ENCODE measurements at regions not wholly inside any gene's neighbourhood (a gene's known extent, or its start where the extent isn't known, plus 50 kb on each side); places are given as distances from the start of the nearest gene placed in this dataset.

DNA sequence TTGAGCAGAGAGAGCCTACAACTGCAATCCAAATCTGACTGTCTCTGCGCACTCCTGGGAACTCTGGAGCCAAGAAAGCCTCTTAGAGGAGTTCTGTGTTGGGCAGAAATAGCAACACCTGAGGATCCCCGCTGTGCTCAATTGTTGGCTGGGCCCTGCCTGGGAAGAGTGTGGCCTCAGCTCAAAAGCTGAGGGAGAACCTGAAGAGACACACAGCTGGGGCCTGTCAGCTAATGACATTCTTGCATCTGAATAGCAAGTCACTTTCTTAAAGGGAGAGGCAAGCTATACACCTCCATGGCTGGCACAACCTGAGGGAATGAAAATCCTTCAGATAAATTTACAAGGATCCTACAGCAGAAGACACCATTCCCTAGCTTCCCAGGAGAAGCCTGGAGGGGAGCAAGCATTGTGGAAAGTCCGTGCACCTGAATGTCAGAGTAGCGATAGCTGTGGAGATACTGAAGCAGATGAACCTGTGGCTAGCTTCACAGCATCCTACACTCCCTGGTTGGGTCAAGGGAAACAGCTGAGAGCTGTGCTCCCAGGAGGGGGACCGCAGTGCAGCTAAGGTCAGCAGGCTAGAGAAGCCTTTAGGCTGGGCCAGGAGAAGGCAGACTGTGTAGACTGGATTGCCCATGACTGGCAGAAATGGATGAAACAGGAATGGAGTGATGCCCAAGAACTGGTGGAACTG, 159.9 kb upstream of the PFN2 start:
- H2AFZ ChIP-seq (ENCODE audit: low read length) = no peak overlapping the region
- H4K91ac ChIP-seq (ENCODE audit: low read depth, low read length, poor library complexity) = no peak overlapping the region
- no peak overlapping the region for H4K8ac ChIP-seq (ENCODE audit: low read depth, low read length)
- H2BK12ac ChIP-seq (ENCODE audit: low read length) = no peak overlapping the region
- no peak overlapping the region for H3K27ac ChIP-seq (replicated peaks; ENCODE audit: low read length)
- H3K9ac ChIP-seq (ENCODE audit: low read depth, low read length, poor library complexity) = no peak overlapping the region
- no peak overlapping the region for H2AK5ac ChIP-seq (ENCODE audit: low read depth, low read length)
- H3K36me3 ChIP-seq (replicated peaks in 1 of 2; ENCODE audit: control insufficient read depth in 2 of 2, insufficient read depth in 2 of 2, low read length in 2 of 2) = no peaks in the 10 kb centered on the region
- H2BK5ac ChIP-seq (ENCODE audit: low read length) = no peak overlapping the region
- peaks cover 5 to 10% of the 10 kb centered on the region in 2 donors for H3K4me1 ChIP-seq (ENCODE audit: control insufficient read depth in 2 of 2, insufficient read depth in 1 of 2, low read depth in 1 of 2, low read length in 2 of 2)
- no peak overlapping the region for H3K14ac ChIP-seq (ENCODE audit: low read length)
- no peak overlapping the region for H2BK15ac ChIP-seq (ENCODE audit: low read length)
- H3K18ac ChIP-seq (ENCODE audit: low read length) = peak overlapping the region; percentile 68
- H3K4ac ChIP-seq (ENCODE audit: low read length) = no peak overlapping the region
- no peak overlapping the region for H3K4me3 ChIP-seq (ENCODE audit: low read length in 2 of 2)
- peak overlapping the region; percentile 10 for H2BK120ac ChIP-seq (ENCODE audit: low read depth, low read length)
- H3K4me2 ChIP-seq (ENCODE audit: insufficient read depth, low read length, poor library complexity, severe bottlenecking) = peak overlapping the region; percentile 12
- DNase-seq (ENCODE audit: low spot score) = no peak
- H3K9me3 ChIP-seq (replicated peaks in 1 of 2; ENCODE audit: control insufficient read depth in 2 of 2, insufficient read depth in 1 of 2, low read depth in 1 of 2, low read length in 2 of 2) = no peaks in the 10 kb centered on the region
- no peaks in the 10 kb centered on the region for H3K27me3 ChIP-seq (ENCODE audit: control insufficient read depth in 3 of 3, insufficient read depth in 3 of 3, low read depth in 1 of 3, low read length in 3 of 3)
- H3K23ac ChIP-seq (ENCODE audit: low read depth, low read length, poor library complexity) = no peak overlapping the region
- no peaks in the 10 kb centered on the region for H3K79me1 ChIP-seq (ENCODE audit: low read depth, low read length)
- no CpG with 5 or more reads among the region's 5 CpGs for WGBS, 2 donors (ENCODE audit: extremely low coverage in 2 of 2, insufficient read length in 2 of 2, insufficient replicate concordance in 1 of 2)

DNA sequence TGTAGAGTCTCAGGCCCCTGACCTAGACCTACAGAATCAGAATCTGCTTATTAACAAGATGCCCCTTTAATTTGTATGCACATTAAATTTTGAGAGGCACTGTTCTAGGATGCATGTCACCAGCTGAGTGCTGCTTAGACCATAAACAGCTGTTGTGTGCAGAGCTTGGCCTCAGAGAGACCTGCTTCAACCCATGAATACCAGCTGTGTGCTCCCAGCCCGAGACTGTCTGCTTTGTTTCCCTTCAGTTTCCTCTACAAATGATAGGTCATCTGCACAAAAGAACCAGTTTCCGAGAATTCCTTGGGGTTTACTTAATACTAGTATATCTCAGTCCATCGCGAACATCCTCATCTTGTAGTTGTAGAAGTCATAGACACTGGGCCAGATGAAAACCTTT, 158.5 kb upstream of the PFN2 start:
- no peak overlapping the region for H2BK15ac ChIP-seq (ENCODE audit: low read length)
- no CpG with 5 or more reads among the region's 4 CpGs for WGBS, 2 donors (ENCODE audit: extremely low coverage in 2 of 2, insufficient read length in 2 of 2, insufficient replicate concordance in 1 of 2)
- no peak overlapping the region for H3K18ac ChIP-seq (ENCODE audit: low read length)

DNA sequence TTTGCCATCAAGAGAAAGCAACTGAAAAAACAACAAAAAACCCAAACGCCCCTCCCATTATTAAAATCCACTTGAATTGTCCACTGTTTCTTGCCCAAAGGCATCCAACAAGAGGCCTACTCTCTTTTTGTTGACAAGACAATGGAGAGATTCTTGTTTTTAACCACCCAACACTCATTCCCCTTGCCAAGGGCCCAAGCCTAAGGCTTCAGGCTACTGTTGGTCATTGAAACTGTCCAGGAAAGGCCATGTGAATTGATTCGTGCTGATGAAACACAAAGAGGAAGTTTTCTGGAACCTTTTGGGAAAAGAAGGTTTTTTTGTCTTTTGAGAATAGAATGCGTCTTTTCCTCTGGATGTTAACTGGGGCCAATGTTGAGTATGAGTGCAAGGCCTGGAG, 157.4 kb upstream of the PFN2 start:
- Histone ChIP-seq H4K91ac (ENCODE audit: low read depth, low read length, poor library complexity) (no peak overlapping the region), H2BK5ac (ENCODE audit: low read length) (no peak overlapping the region), H3K14ac (ENCODE audit: low read length) (no peak overlapping the region), H2BK12ac (ENCODE audit: low read length) (no peak overlapping the region), H3K36me3 (replicated peaks in 1 of 2; ENCODE audit: control insufficient read depth in 2 of 2, insufficient read depth in 2 of 2, low read length in 2 of 2) (no peaks in the 10 kb centered on the region), H3K27ac (replicated peaks; ENCODE audit: low read length) (no peak overlapping the region), H3K4ac (ENCODE audit: low read length) (no peak overlapping the region), H3K18ac (ENCODE audit: low read length) (no peak overlapping the region), H4K8ac (ENCODE audit: low read depth, low read length) (no peak overlapping the region), H3K9ac (ENCODE audit: low read depth, low read length, poor library complexity) (no peak overlapping the region), H2AK5ac (ENCODE audit: low read depth, low read length) (no peak overlapping the region), H3K4me2 (ENCODE audit: insufficient read depth, low read length, poor library complexity, severe bottlenecking) (no peak overlapping the region), H3K4me1 (ENCODE audit: control insufficient read depth in 2 of 2, insufficient read depth in 1 of 2, low read depth in 1 of 2, low read length in 2 of 2) (peaks cover 5 to 10% of the 10 kb centered on the region in 2 donors), H3K27me3 (ENCODE audit: control insufficient read depth in 3 of 3, insufficient read depth in 3 of 3, low read depth in 1 of 3, low read length in 3 of 3) (no peaks in the 10 kb centered on the region), H3K79me1 (ENCODE audit: low read depth, low read length) (no peaks in the 10 kb centered on the region), H2AFZ (ENCODE audit: low read length) (no peak overlapping the region), H3K23ac (ENCODE audit: low read depth, low read length, poor library complexity) (no peak overlapping the region), H3K4me3 (ENCODE audit: low read length in 2 of 2) (no peak overlapping the region), H2BK15ac (ENCODE audit: low read length) (no peak overlapping the region), H3K9me3 (replicated peaks in 1 of 2; ENCODE audit: control insufficient read depth in 2 of 2, insufficient read depth in 1 of 2, low read depth in 1 of 2, low read length in 2 of 2) (no peaks in the 10 kb centered on the region), H2BK120ac (ENCODE audit: low read depth, low read length) (no peak overlapping the region)
- no peak for DNase-seq (ENCODE audit: low spot score)
- no CpG with 5 or more reads among the region's 3 CpGs for WGBS, 2 donors (ENCODE audit: extremely low coverage in 2 of 2, insufficient read length in 2 of 2, insufficient replicate concordance in 1 of 2)

More for the DNA sequence above, 158.5 kb upstream of the PFN2 start:
- Histone ChIP-seq H2BK5ac (ENCODE audit: low read length) (no peak overlapping the region), H4K91ac (ENCODE audit: low read depth, low read length, poor library complexity) (no peak overlapping the region), H3K4me3 (ENCODE audit: low read length in 2 of 2) (no peak overlapping the region), H3K79me1 (ENCODE audit: low read depth, low read length) (no peaks in the 10 kb centered on the region), H3K4me1 (ENCODE audit: control insufficient read depth in 2 of 2, insufficient read depth in 1 of 2, low read depth in 1 of 2, low read length in 2 of 2) (peaks cover 5 to 10% of the 10 kb centered on the region in 2 donors), H4K8ac (ENCODE audit: low read depth, low read length) (no peak overlapping the region), H3K9ac (ENCODE audit: low read depth, low read length, poor library complexity) (no peak overlapping the region), H2BK120ac (ENCODE audit: low read depth, low read length) (no peak overlapping the region), H3K27me3 (ENCODE audit: control insufficient read depth in 3 of 3, insufficient read depth in 3 of 3, low read depth in 1 of 3, low read length in 3 of 3) (no peaks in the 10 kb centered on the region), H2AFZ (ENCODE audit: low read length) (no peak overlapping the region), H3K14ac (ENCODE audit: low read length) (no peak overlapping the region), H3K9me3 (replicated peaks in 1 of 2; ENCODE audit: control insufficient read depth in 2 of 2, insufficient read depth in 1 of 2, low read depth in 1 of 2, low read length in 2 of 2) (no peaks in the 10 kb centered on the region), H2AK5ac (ENCODE audit: low read depth, low read length) (no peak overlapping the region), H3K4me2 (ENCODE audit: insufficient read depth, low read length, poor library complexity, severe bottlenecking) (no peak overlapping the region), H3K23ac (ENCODE audit: low read depth, low read length, poor library complexity) (no peak overlapping the region), H3K36me3 (replicated peaks in 1 of 2; ENCODE audit: control insufficient read depth in 2 of 2, insufficient read depth in 2 of 2, low read length in 2 of 2) (no peaks in the 10 kb centered on the region), H2BK12ac (ENCODE audit: low read length) (no peak overlapping the region), H3K27ac (replicated peaks; ENCODE audit: low read length) (no peak overlapping the region), H3K4ac (ENCODE audit: low read length) (no peak overlapping the region)
- no peak for DNase-seq (ENCODE audit: low spot score)

DNA sequence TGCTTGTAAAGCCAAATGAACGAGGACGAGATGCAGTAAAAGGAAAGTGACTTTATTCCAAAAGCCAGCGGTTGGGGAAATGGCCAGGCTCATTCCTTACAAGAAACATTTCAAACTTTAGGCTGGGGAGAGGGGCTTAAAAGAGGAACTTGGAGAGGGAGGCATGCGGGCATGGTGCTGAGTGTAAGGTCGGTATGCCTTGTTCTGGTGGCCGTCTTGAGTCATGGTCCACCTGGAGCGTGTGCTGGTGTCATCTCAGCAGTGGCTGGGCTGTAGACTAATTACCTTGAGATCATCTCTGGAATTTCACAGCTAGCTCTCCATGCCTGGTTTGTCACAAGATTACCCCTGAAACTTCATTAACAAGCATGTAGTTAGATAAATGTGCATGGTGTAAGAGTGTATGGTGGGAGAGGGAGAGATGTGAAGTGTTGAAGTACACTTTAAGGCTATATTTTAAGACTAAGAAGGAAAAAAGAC, 156.4 kb upstream of the PFN2 start:
- Histone ChIP-seq H2BK15ac (ENCODE audit: low read length) (no peak overlapping the region), H2BK120ac (ENCODE audit: low read depth, low read length) (no peak overlapping the region), H2AK5ac (ENCODE audit: low read depth, low read length) (no peak overlapping the region), H2BK5ac (ENCODE audit: low read length) (no peak overlapping the region), H3K9me3 (replicated peaks in 1 of 2; ENCODE audit: control insufficient read depth in 2 of 2, insufficient read depth in 1 of 2, low read depth in 1 of 2, low read length in 2 of 2) (no peaks in the 10 kb centered on the region), H3K79me1 (ENCODE audit: low read depth, low read length) (no peaks in the 10 kb centered on the region), H3K4me1 (ENCODE audit: control insufficient read depth in 2 of 2, insufficient read depth in 1 of 2, low read depth in 1 of 2, low read length in 2 of 2) (peaks cover 5 to 10% of the 10 kb centered on the region in 2 donors), H3K36me3 (replicated peaks in 1 of 2; ENCODE audit: control insufficient read depth in 2 of 2, insufficient read depth in 2 of 2, low read length in 2 of 2) (no peaks in the 10 kb centered on the region), H3K4ac (ENCODE audit: low read length) (no peak overlapping the region), H4K91ac (ENCODE audit: low read depth, low read length, poor library complexity) (no peak overlapping the region), H3K14ac (ENCODE audit: low read length) (no peak overlapping the region), H3K27ac (replicated peaks; ENCODE audit: low read length) (no peak overlapping the region), H3K27me3 (ENCODE audit: control insufficient read depth in 3 of 3, insufficient read depth in 3 of 3, low read depth in 1 of 3, low read length in 3 of 3) (no peaks in the 10 kb centered on the region), H2BK12ac (ENCODE audit: low read length) (no peak overlapping the region), H3K18ac (ENCODE audit: low read length) (no peak overlapping the region), H3K4me3 (ENCODE audit: low read length in 2 of 2) (no peak overlapping the region), H3K23ac (ENCODE audit: low read depth, low read length, poor library complexity) (no peak overlapping the region), H3K9ac (ENCODE audit: low read depth, low read length, poor library complexity) (no peak overlapping the region), H3K4me2 (ENCODE audit: insufficient read depth, low read length, poor library complexity, severe bottlenecking) (no peak overlapping the region), H2AFZ (ENCODE audit: low read length) (no peak overlapping the region), H4K8ac (ENCODE audit: low read depth, low read length) (no peak overlapping the region)
- no CpG with 5 or more reads among the region's 7 CpGs for WGBS, 2 donors (ENCODE audit: extremely low coverage in 2 of 2, insufficient read length in 2 of 2, insufficient replicate concordance in 1 of 2)
- no peak for DNase-seq (ENCODE audit: low spot score)
